ENCODE measurements at regions not wholly inside any gene's neighbourhood (a gene's known extent, or its start where the extent isn't known, plus 50 kb on each side); places are given as distances from the start of the nearest gene placed in this dataset.
"Not testable (repeated sequence)": the region's sequence is repeated elsewhere in the genome, so short reads cannot be mapped to it uniquely, and the experiment has no call there.

DNA sequence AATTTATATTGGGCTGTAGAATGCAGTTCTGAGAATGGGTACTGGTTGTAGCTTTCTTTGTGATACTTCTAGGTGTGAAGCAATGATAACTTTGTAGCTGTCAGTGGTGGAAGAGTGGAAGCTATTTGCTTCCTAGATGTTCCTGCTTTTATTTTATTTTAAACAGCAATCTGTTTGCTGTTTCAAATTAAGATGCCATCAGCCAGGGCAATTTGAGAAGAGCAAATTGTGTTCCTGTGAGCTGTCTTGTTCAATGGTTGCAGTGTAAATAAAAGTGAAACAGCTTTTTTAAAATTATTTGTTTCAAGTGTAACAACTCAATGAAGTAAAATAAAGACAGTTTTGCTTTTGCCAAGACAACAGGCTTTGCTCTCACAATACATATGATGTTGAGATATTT is 150.8 kb upstream of the TMEM229A start:
- TF ChIP-seq, protein P1, sequence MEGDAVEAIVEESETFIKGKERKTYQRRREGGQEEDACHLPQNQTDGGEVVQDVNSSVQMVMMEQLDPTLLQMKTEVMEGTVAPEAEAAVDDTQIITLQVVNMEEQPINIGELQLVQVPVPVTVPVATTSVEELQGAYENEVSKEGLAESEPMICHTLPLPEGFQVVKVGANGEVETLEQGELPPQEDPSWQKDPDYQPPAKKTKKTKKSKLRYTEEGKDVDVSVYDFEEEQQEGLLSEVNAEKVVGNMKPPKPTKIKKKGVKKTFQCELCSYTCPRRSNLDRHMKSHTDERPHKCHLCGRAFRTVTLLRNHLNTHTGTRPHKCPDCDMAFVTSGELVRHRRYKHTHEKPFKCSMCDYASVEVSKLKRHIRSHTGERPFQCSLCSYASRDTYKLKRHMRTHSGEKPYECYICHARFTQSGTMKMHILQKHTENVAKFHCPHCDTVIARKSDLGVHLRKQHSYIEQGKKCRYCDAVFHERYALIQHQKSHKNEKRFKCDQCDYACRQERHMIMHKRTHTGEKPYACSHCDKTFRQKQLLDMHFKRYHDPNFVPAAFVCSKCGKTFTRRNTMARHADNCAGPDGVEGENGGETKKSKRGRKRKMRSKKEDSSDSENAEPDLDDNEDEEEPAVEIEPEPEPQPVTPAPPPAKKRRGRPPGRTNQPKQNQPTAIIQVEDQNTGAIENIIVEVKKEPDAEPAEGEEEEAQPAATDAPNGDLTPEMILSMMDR (conservative IDR thresholded peaks at IDR 0.05; ENCODE audit: low read depth, low read length), result no peak
- DNase-seq (ENCODE audit: low read depth), result no peak
- H3K4me3 ChIP-seq (ENCODE audit: low read depth, low read length), result no peak overlapping the region

DNA sequence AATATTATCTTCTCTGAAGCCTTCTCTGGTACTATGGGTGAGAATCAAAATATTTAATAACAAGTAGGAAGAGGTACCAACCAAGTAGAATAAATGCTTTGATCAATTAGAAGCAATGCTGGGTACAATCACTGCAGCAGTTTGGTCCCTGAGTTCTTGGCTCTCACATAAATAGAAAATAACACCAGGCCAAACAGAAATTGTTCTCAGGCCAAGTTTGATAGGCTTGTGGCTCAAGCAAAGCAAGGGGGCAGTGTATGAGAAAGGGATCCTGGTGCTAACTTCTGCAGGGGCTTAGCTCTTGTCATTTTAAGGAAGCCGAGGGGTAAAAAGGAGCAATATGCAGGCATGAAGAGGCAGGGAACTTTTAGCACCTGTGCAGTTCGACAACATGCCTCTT is 146.8 kb upstream of the TMEM229A start:
- H3K4me3 ChIP-seq (ENCODE audit: low read depth, low read length), result no peak overlapping the region
- TF ChIP-seq, protein P1 (conservative IDR thresholded peaks at IDR 0.05; ENCODE audit: low read depth, low read length), result no peak
- DNase-seq (ENCODE audit: low read depth), result no peak

DNA sequence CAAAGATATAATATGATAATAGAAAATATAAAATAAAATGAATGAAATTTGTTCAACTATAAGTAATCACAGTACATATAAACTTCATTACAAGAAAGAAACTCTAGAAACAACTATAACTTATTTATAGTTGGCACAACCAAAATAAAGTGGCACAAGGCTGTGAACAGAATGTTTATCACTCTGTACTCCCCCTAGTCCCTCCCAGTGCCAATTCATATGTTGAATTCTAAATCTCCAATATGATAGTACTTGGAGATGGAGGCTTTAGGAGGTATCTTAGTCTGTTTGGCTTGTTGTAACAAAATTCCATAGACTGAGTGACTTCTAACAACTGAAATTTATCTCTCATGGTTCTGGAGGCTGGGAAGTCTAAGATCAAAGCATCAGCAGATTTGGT is 145.0 kb upstream of the TMEM229A start:
- TF ChIP-seq, protein P1 (conservative IDR thresholded peaks at IDR 0.05; ENCODE audit: low read depth, low read length), result no peak
- H3K4me3 ChIP-seq (ENCODE audit: low read depth, low read length), result no peak overlapping the region
- no peak for DNase-seq (ENCODE audit: low read depth)

DNA sequence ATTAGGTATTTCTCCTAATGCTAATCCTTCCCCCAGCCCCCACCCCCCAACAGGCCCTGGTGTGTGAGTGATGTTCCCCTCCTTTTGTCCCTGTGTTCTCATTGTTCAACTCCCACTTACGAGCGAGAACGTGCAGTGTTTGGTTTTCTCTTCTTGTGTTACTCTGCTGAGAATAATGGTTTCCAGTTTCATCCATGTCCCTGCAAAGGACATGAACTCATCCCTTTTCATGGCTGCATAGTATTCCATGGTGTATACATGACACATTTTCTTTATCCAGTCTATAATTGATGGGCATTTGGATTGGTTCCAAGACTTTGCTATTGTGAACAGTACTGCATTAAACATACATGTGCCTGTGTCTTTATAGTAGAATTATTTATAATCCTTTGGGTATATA is 138.9 kb upstream of the TMEM229A start:
- H3K4me3 ChIP-seq (ENCODE audit: low read depth, low read length); DNase-seq (ENCODE audit: low read depth): not testable (repeated sequence)

DNA sequence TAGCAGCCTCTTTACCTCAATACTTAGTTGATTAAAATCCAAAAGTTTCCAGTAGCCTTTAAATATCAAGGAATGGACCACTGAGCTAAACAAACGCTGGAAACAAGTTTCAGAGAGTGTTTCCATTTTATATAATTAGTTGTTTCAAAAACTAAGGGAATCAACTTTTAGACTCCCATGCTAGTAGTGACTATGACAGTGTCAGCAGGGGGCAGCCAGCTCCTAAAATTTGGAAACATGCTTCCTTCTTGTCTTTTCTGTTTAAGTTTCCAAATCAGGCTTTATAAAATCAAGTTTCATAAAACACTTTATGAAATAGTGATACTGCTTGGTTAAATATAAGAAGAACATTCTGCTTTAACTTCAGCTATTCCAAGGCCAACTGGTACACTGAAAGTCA is 138.2 kb upstream of the TMEM229A start:
- no peak overlapping the region for H3K4me3 ChIP-seq (ENCODE audit: low read depth, low read length)
- no peak for DNase-seq (ENCODE audit: low read depth)
- TF ChIP-seq, protein P1 (conservative IDR thresholded peaks at IDR 0.05; ENCODE audit: low read depth, low read length), result peak; percentile 65

DNA sequence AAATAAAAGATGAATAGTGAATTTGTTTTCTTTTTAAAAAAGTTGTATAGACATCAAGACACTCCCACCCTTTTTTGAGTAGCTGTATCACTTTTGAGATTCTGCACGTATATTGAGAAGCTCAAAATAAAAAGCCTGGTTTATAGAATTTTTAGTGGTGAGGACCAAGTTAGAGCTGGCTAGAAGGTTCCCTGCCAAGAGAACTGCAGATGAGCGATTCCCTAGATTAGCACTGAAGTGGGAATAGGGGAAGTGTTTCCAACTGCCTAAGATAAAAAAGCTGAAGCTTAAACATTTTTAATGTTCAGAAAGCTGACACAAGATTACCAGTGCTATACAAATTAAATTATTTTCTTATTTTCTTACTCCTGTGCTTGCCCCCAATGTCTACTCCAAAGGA is 135.7 kb upstream of the TMEM229A start:
- TF ChIP-seq, protein P1 (conservative IDR thresholded peaks at IDR 0.05; ENCODE audit: low read depth, low read length), result no peak
- H3K4me3 ChIP-seq (ENCODE audit: low read depth, low read length), result no peak overlapping the region
- no peak for DNase-seq (ENCODE audit: low read depth)

DNA sequence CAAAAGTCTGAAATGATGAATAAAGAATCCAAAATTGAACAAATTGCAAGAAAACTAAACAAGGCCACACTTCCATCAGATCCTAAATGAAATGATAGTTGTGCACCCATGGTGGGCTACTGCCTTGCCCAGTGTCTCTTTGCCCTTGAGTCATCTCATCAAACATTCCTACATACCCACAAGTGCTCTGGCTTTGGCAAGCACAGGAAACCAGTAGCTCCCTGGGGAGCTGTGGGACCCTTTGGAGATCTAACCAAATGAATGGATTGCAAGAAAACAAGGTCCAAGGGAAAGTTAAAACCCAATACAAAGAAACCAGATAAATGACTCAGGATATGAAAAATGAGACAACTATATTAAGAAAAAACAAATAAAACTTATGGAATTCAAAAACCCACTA is 129.8 kb upstream of the TMEM229A start:
- no peak overlapping the region for H3K4me3 ChIP-seq (ENCODE audit: low read depth, low read length)
- DNase-seq (ENCODE audit: low read depth), result no peak
- TF ChIP-seq, protein P1 (conservative IDR thresholded peaks at IDR 0.05; ENCODE audit: low read depth, low read length), result no peak
